ENCODE measurements at regions not wholly inside any gene's neighbourhood (a gene's known extent, or its start where the extent isn't known, plus 50 kb on each side); places are given as distances from the start of the nearest gene placed in this dataset.

GRCh38 chr4:100582146-100582545 lies 64.3 kb upstream of the EMCN start:
- no peaks in the 10 kb centered on the region for H3K36me3 ChIP-seq
- H3K9me3 ChIP-seq: no peaks in the 10 kb centered on the region
- DNase-seq: no peak
- no peak for TF ChIP-seq CTCF (IDR thresholded peaks at IDR 0.05)
- H3K4me3 ChIP-seq: no peak overlapping the region
- no peak overlapping the region for H3K9ac ChIP-seq (ENCODE audit: low read depth in 2 of 2, low read length in 2 of 2)
- no peak overlapping the region for H3K27ac ChIP-seq
- no peaks in the 10 kb centered on the region for H3K4me1 ChIP-seq
- intact Hi-C loops (cut with DNase I): no loop called here
- no peaks in the 10 kb centered on the region for H3K27me3 ChIP-seq

DNA sequence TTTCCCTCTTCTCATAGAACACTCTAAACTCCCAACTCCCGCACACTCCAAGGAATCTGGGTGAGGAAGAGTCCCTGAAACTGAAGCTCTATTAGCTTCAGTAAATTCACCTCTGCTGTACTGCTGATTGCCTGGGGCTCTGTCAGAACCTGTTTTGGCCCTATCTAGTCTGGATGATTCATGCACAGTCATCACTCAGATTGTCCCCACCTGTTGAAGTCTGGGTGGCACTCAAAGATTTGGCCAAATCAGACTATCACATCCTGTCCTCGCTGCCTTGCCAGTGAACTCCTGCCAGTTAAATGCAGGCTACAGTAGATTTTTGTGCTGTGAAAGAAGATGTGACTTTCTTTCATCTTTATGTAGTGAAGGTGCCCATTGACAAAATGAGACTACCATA lies 63.5 kb upstream of the EMCN start:
- TF ChIP-seq CTCF (IDR thresholded peaks at IDR 0.05): no peak
- no peak for DNase-seq
- Histone ChIP-seq H3K9ac (ENCODE audit: low read depth in 2 of 2, low read length in 2 of 2) (no peak overlapping the region), H3K4me3 (no peak overlapping the region), H3K27me3 (no peaks in the 10 kb centered on the region), H3K4me1 (no peaks in the 10 kb centered on the region), H3K36me3 (no peaks in the 10 kb centered on the region), H3K9me3 (no peaks in the 10 kb centered on the region), H3K27ac (no peak overlapping the region)
- intact Hi-C loops (cut with DNase I): no loop called here

GRCh38 chr4:100576570-100576969 lies 58.7 kb upstream of the EMCN start:
- intact Hi-C loops (cut with DNase I): no loop called here
- Histone ChIP-seq H3K4me1 (no peaks in the 10 kb centered on the region), H3K27ac (no peak overlapping the region), H3K9ac (ENCODE audit: low read depth in 2 of 2, low read length in 2 of 2) (no peak overlapping the region), H3K27me3 (no peaks in the 10 kb centered on the region), H3K36me3 (no peaks in the 10 kb centered on the region), H3K4me3 (no peak overlapping the region), H3K9me3 (no peaks in the 10 kb centered on the region)
- no peak for TF ChIP-seq CTCF (IDR thresholded peaks at IDR 0.05)
- no peak for DNase-seq

GRCh38 chr4:100574607-100575006 lies 56.8 kb upstream of the EMCN start:
- intact Hi-C loops (cut with DNase I): no loop called here
- DNase-seq: no peak
- H3K9me3 ChIP-seq: no peaks in the 10 kb centered on the region
- no peak for TF ChIP-seq CTCF (IDR thresholded peaks at IDR 0.05)
- H3K36me3 ChIP-seq: no peaks in the 10 kb centered on the region
- no peaks in the 10 kb centered on the region for H3K4me1 ChIP-seq
- no peak overlapping the region for H3K27ac ChIP-seq
- no peaks in the 10 kb centered on the region for H3K27me3 ChIP-seq
- no peak overlapping the region for H3K4me3 ChIP-seq
- no peak overlapping the region for H3K9ac ChIP-seq (ENCODE audit: low read depth in 2 of 2, low read length in 2 of 2)

GRCh38 chr4:100569196-100569595 lies 51.4 kb upstream of the EMCN start:
- H3K9me3 ChIP-seq: no peaks in the 10 kb centered on the region
- no peaks in the 10 kb centered on the region for H3K4me1 ChIP-seq
- DNase-seq: no peak
- TF ChIP-seq CTCF (IDR thresholded peaks at IDR 0.05): no peak
- H3K36me3 ChIP-seq: no peaks in the 10 kb centered on the region
- H3K4me3 ChIP-seq: no peak overlapping the region
- intact Hi-C loops (cut with DNase I): no loop called here
- no peaks in the 10 kb centered on the region for H3K27me3 ChIP-seq
- H3K27ac ChIP-seq: no peak overlapping the region
- no peak overlapping the region for H3K9ac ChIP-seq (ENCODE audit: low read depth in 2 of 2, low read length in 2 of 2)
